ENCODE measurements at regions not wholly inside any gene's neighbourhood (a gene's known extent, or its start where the extent isn't known, plus 50 kb on each side); places are given as distances from the start of the nearest gene placed in this dataset.

GRCh38 chrX:43357741-43358140, 298.4 kb upstream of the MAOA start:
- H3K4me3 Mint-ChIP-seq: no peak overlapping the region

DNA sequence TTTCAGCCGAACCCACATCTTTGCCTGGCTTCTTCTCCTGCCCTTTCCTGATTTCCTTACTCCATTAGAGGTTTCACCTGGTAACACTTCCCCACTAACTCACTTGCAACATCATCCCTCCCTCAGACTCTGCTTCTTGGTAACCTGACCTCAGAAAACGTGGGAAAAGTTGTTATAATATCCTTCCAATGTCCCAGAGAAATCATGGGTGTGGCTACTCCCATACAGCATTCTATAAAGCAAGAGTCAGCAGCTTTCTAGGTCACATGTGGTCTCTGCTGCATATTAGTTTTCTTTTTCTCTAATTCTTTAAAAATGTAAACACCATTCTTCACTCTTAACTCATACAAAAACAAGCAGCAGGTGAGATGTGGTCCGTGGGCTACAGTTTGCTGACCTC, 283.1 kb upstream of the MAOA start:
- H3K4me1 Mint-ChIP-seq: peaks cover 8% of the 10 kb centered on the region
- no peak for TF ChIP-seq CTCF (IDR thresholded peaks at IDR 0.05; ENCODE audit: unreplicated experiment in 3 of 3)
- H3K27ac Mint-ChIP-seq: no peak overlapping the region
- H3K9me3 Mint-ChIP-seq: peaks cover 8% of the 10 kb centered on the region
- no peaks in the 10 kb centered on the region for H3K27me3 Mint-ChIP-seq (ENCODE audit: low read depth)
- no peaks in the 10 kb centered on the region for H3K36me3 Mint-ChIP-seq (ENCODE audit: low read depth)
- H3K4me3 Mint-ChIP-seq: no peak overlapping the region

More at GRCh38 chrX:43357741-43358140, 298.4 kb upstream of the MAOA start:
- Mint-ChIP-seq H3K27me3 (ENCODE audit: low read depth) (no peaks in the 10 kb centered on the region), H3K4me1 (no peaks in the 10 kb centered on the region), H3K9me3 (no peaks in the 10 kb centered on the region), H3K36me3 (ENCODE audit: low read depth) (no peaks in the 10 kb centered on the region), H3K27ac (no peak overlapping the region)
- TF ChIP-seq CTCF (IDR thresholded peaks at IDR 0.05; ENCODE audit: unreplicated experiment in 3 of 3): no peak

DNA sequence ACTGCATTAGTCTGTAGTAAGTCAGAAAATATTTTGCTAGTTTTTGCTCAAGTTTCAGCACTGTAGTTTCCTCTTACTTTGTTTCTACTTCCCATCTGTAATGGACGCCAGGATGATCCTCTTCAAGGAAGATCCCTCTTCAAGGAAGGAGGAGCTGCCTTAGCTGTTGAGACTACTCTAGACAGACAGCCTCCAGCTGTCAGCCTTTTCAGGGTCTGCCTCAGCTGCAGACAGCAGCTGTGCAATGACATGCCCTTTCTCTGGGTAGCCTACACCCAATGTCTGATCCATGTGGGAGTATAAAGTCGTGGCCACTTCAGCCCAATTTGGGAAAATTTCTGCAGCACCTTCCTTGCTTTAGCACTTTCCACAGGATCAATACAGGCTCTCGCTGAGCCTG, 281.0 kb upstream of the MAOA start:
- no peaks in the 10 kb centered on the region for H3K27me3 Mint-ChIP-seq (ENCODE audit: low read depth)
- peak overlapping the region in 1 of 3 experiments; percentile 9 for H3K27ac Mint-ChIP-seq
- H3K4me1 Mint-ChIP-seq: peaks cover 8% of the 10 kb centered on the region
- H3K4me3 Mint-ChIP-seq: no peak overlapping the region
- H3K36me3 Mint-ChIP-seq (ENCODE audit: low read depth): no peaks in the 10 kb centered on the region
- H3K9me3 Mint-ChIP-seq: peaks cover 4% of the 10 kb centered on the region
- no peak for TF ChIP-seq CTCF (IDR thresholded peaks at IDR 0.05; ENCODE audit: unreplicated experiment in 3 of 3)

DNA sequence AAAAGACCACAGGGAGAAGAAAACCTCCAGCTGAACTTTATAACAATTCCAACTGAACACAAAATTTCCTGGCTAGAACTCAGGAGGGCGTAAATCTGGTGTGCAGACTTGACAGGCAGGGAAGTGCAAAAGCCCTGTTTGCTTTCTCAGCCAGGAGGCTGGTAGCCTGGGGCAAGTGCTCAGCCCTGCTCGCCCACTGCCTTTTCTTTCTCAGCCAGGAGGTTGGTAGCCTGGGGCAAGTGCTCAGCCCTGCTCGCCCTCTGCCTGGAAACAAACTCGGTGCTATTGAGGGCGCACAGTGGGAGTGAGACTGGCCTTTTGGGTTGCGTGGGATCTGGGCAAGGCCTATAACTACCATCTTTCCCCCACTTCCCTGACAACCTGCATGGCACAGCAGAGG, 275.4 kb upstream of the MAOA start:
- TF ChIP-seq CTCF (IDR thresholded peaks at IDR 0.05; ENCODE audit: unreplicated experiment in 3 of 3): no peak
- Mint-ChIP-seq H3K9me3 (peaks cover 13% of the 10 kb centered on the region), H3K27ac (no peak overlapping the region), H3K4me1 (no peaks in the 10 kb centered on the region), H3K36me3 (ENCODE audit: low read depth) (peaks cover 3% of the 10 kb centered on the region), H3K27me3 (ENCODE audit: low read depth) (no peaks in the 10 kb centered on the region), H3K4me3 (no peak overlapping the region)

DNA sequence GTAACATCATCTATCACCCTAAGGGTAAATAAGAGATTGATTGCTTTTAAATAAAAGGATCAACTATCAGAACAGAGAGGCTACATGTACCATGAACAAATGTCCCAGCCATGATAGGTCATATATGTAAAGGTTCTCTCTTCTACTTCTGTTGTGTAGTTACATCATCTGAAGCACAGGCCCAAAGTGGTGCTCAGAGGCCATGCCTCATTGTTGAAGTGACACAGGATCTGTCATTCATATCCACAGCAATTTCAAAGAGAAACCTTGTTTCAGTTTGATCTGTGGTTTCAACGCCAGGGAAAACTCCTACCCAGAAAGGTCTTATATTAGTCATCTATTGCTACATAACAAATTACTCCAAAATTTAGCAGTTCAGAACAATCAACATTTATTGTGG, 269.2 kb upstream of the MAOA start:
- Mint-ChIP-seq H3K27me3 (ENCODE audit: low read depth) (no peaks in the 10 kb centered on the region), H3K9me3 (no peaks in the 10 kb centered on the region), H3K36me3 (ENCODE audit: low read depth) (no peaks in the 10 kb centered on the region), H3K27ac (no peak overlapping the region), H3K4me1 (no peaks in the 10 kb centered on the region), H3K4me3 (no peak overlapping the region)
- no peak for TF ChIP-seq CTCF (IDR thresholded peaks at IDR 0.05; ENCODE audit: unreplicated experiment in 3 of 3)

DNA sequence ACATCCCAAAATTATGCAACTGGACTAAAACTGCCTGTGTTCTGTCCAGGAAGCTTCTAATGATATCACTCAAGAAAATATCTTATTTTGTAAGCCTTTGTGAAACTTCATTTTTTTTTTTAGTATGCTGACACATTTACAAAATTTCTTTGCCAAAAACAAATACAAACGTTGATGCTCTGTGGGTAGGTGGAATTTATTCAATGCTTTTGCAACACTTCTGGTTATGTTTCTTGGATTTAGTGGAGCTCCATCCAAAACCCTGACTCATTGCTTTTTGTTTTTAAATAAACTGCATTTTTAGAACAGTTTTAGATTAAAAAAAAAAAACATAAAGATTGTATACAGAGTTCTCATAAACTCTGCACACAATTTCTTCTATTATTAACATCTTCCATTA, 250.9 kb upstream of the MAOA start:
- Mint-ChIP-seq H3K9me3 (no peaks in the 10 kb centered on the region), H3K36me3 (ENCODE audit: low read depth) (no peaks in the 10 kb centered on the region), H3K27me3 (ENCODE audit: low read depth) (no peaks in the 10 kb centered on the region), H3K4me3 (no peak overlapping the region), H3K4me1 (no peaks in the 10 kb centered on the region), H3K27ac (no peak overlapping the region)
- TF ChIP-seq CTCF (IDR thresholded peaks at IDR 0.05; ENCODE audit: unreplicated experiment in 3 of 3): no peak
